GM23248 (cell line): ENCODE measurements at regions not wholly inside any gene's neighbourhood (a gene's known extent, or its start where the extent isn't known, plus 50 kb on each side); places are given as distances from the start of the nearest gene placed in this dataset.

Source experiments
- EZH2 ChIP-seq: fragments of 200-600 bp; sonication (generic); IDR thresholded peaks from 2 replicates; pipeline ENCODE4 v1.6.1; 2018; ENCODE audit warnings: antibody characterized with exemption, mild to moderate bottlenecking; ENCODE audit not compliant: insufficient read depth, poor library complexity, severe bottlenecking
- EZH2phosphoT487 ChIP-seq: fragments of 200-600 bp; sonication (generic); IDR thresholded peaks from 2 replicates; pipeline ENCODE4 v1.6.1; 2018; ENCODE audit warnings: antibody characterized with exemption, moderate library complexity, mild to moderate bottlenecking, low read depth; ENCODE audit not compliant: insufficient read depth

GRCh38 chr1:218090459-218090858 lies 194.6 kb upstream of the RRP15 start:
- TF ChIP-seq EZH2phosphoT487 (no peak), EZH2 (no peak)
